Endothelial cell of umbilical vein (primary cell): ENCODE measurements at regions not wholly inside any gene's neighbourhood (a gene's known extent, or its start where the extent isn't known, plus 50 kb on each side); places are given as distances from the start of the nearest gene placed in this dataset.

Experiments
- BruUV-seq: library from RNA; stranded (reverse); fragments of 400-500 nt; replicated peaks from 2 replicates; lab custom pipeline; 2021; lab: Mats Ljungman, UMichigan
- CTCF ChIA-PET: fragments of 300-600, 350-600 bp; sonication (Branson Sonifier 250); formaldehyde crosslinking; loops from one replicate; lab custom pipeline; 2021; ENCODE audit warnings: antibody characterized with exemption, inconsistent platforms; lab: Charles Lee
- POLR2A ChIA-PET: fragments of 300-600, 350-600 bp; sonication (Branson Sonifier 250); formaldehyde crosslinking; loops from one replicate; lab custom pipeline; 2021; ENCODE audit warnings: antibody characterized with exemption, inconsistent platforms; lab: Charles Lee
- DNase-seq: peaks from one replicate; pipeline ENCODE4 v3.0.0-alpha.2; 2011; ENCODE audit warnings: low read depth, low spot score
- FAIRE-seq: peaks from 2 replicates; lab custom pipeline; 2011; peaks lifted over from hg19 to GRCh38; lab: Jason Lieb, UNC
- H2AFZ ChIP-seq: 2 replicates; pipeline ENCODE4 v1.6.0; 2012; ENCODE audit warnings: low read depth, low read length, control low read depth, inconsistent platforms
- H3K27ac ChIP-seq: 2 replicates; pipeline ENCODE4 v1.5.1; 2011; ENCODE audit warnings: low read depth, mild to moderate bottlenecking, control low read depth, low read length, moderate library complexity; ENCODE audit not compliant: insufficient read depth
- H3K27me3 ChIP-seq, 2 experiments: 2 replicates each; pipeline versions ENCODE4 v1.6.0 to v1.6.1; 2011; ENCODE audit warnings: low read length in 2 of 2, mixed read lengths in 1 of 2; ENCODE audit not compliant: control insufficient read depth in 2 of 2, insufficient read depth in 2 of 2
- H3K36me3 ChIP-seq, 2 experiments: 2 replicates in 1 of 2; 3 replicates in 1 of 2; pipeline ENCODE4 v1.5.1; 2011; ENCODE audit warnings: low read length in 2 of 2, mild to moderate bottlenecking in 1 of 2, moderate library complexity in 1 of 2; ENCODE audit not compliant: control insufficient read depth in 2 of 2, insufficient read depth in 2 of 2; ENCODE audit errors: extremely low read depth in 1 of 2
- H3K4me1 ChIP-seq: 3 replicates; pipeline ENCODE4 v1.5.1; 2011; ENCODE audit warnings: mild to moderate bottlenecking, low read length; ENCODE audit not compliant: control insufficient read depth, insufficient read depth; ENCODE audit errors: extremely low read depth
- H3K4me2 ChIP-seq: 2 replicates; pipeline ENCODE4 v1.6.1; 2011; ENCODE audit warnings: low read length, control low read depth, mixed read lengths; ENCODE audit not compliant: insufficient read depth
- H3K4me3 ChIP-seq, 3 experiments: fragments of 200-600 bp in 1 of 3; sonication (generic), shearing (Covaris generic) in 1 of 3; replicated peaks in 1 of 3; 2 replicates each; pipeline ENCODE4 v1.5.1; 2011 to 2016; ENCODE audit warnings: control low read depth in 3 of 3, low read length in 3 of 3, mild to moderate bottlenecking in 2 of 3, inconsistent platforms in 1 of 3, low read depth in 1 of 3, moderate library complexity in 1 of 3; ENCODE audit not compliant: insufficient read depth in 1 of 3
- H3K79me2 ChIP-seq: 2 replicates; pipeline ENCODE4 v1.6.0; 2012; ENCODE audit warnings: low read length, inconsistent platforms; ENCODE audit not compliant: control insufficient read depth, insufficient read depth
- H3K9ac ChIP-seq: replicated peaks from 2 replicates; pipeline ENCODE3; 2011; ENCODE audit warnings: low read length, control low read depth; ENCODE audit not compliant: insufficient read depth; ENCODE audit errors: extremely low read depth
- H3K9me1 ChIP-seq: replicated peaks from 3 replicates; pipeline ENCODE4 v1.6.0; 2011; ENCODE audit warnings: mild to moderate bottlenecking, low read length; ENCODE audit not compliant: control insufficient read depth, insufficient read depth; ENCODE audit errors: extremely low read depth
- H3K9me3 ChIP-seq: replicated peaks from 2 replicates; pipeline ENCODE4 v1.5.1; 2012; ENCODE audit warnings: low read length, inconsistent platforms; ENCODE audit not compliant: control insufficient read depth, insufficient read depth
- H4K20me1 ChIP-seq: replicated peaks from 2 replicates; pipeline ENCODE3; 2011; ENCODE audit warnings: mild to moderate bottlenecking, low read length; ENCODE audit not compliant: control insufficient read depth, insufficient read depth; ENCODE audit errors: extremely low read depth
- EZH2 ChIP-seq: IDR thresholded peaks from 2 replicates; pipeline ENCODE4 v1.6.1; 2012; ENCODE audit warnings: borderline replicate concordance, low read depth, mild to moderate bottlenecking, moderate library complexity, low read length, inconsistent platforms; ENCODE audit not compliant: severe bottlenecking
- FOS ChIP-seq: IDR thresholded peaks from 2 replicates; pipeline ENCODE4 v1.6.1; 2011; ENCODE audit warnings: mild to moderate bottlenecking, low read length, moderate library complexity, borderline replicate concordance; ENCODE audit not compliant: insufficient read depth
- GATA2 ChIP-seq: IDR thresholded peaks from 2 replicates; pipeline ENCODE4 v1.7.0; 2011; ENCODE audit warnings: low read depth, mild to moderate bottlenecking, moderate library complexity, mixed read lengths, low read length; ENCODE audit not compliant: insufficient read length, insufficient read depth
- JUN ChIP-seq: IDR thresholded peaks from 2 replicates; pipeline ENCODE4 v1.6.1; 2011; ENCODE audit warnings: borderline replicate concordance, low read depth; ENCODE audit not compliant: insufficient read length, insufficient read depth
- MAX ChIP-seq: IDR thresholded peaks from 2 replicates; pipeline ENCODE4 v1.6.1; 2011; ENCODE audit not compliant: insufficient read depth, insufficient read length
- MYC ChIP-seq: IDR thresholded peaks from one replicate; pipeline ENCODE4 v1.6.1; 2011; ENCODE audit warnings: mild to moderate bottlenecking, low read depth, low read length
- POLR2A ChIP-seq: IDR thresholded peaks from 2 replicates; pipeline ENCODE4 v1.6.1; 2012; ENCODE audit warnings: low read depth, mild to moderate bottlenecking, control low read depth, low read length
- POLR2AphosphoS5 ChIP-seq: IDR thresholded peaks from 2 replicates; pipeline ENCODE4 v1.6.1; 2012; ENCODE audit warnings: low read depth, mild to moderate bottlenecking, control low read depth, low read length, moderate library complexity; ENCODE audit not compliant: insufficient read depth
- dilution Hi-C: fragments of 300-500 bp; cut with MboI; formaldehyde crosslinking; loops from one replicate; pipeline ENCODE4 v1.15.0; 2019; ENCODE audit warnings: low sequenced_read_pairs; ENCODE audit not compliant: extremely low pct_ligation_motif_present
- intact Hi-C: fragments of 100-400 bp; cut with micrococcal nuclease; formaldehyde crosslinking; loops from one replicate; pipeline ENCODE4 v1.10.0; 2022
- TF ChIP-seq, protein P1 (sequence below), 2 donors: IDR thresholded peaks; 1 replicate in 1 of 2; 2 replicates in 1 of 2; pipeline ENCODE4 v1.5.1; 2011; ENCODE audit warnings: low read length in 2 of 2, mild to moderate bottlenecking in 2 of 2, moderate library complexity in 2 of 2, control low read depth in 1 of 2, inconsistent platforms in 1 of 2, low read depth in 1 of 2; ENCODE audit not compliant: insufficient read depth in 1 of 2; ENCODE audit errors: extremely low read depth in 1 of 2

DNA sequence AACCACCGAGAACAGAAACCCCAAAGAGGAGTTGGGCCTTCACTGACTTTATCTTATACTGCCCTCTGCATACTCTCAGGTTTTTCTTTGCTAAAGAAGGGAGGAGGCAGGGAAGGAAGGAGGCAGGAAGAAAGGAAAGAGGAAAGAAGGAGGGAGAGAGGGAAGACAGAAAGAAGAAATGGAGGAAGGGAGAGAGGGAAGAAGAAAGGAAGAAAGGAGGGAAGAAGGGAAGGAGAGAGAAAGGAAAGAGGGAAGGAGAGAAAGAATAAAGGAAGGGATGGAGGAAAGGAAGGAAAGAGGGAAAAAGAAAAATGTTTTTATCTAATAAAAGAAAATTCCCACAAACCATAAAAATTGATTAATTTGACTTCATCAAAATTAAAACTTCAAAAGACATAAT, 294.6 kb downstream of the PTTG2 start:
- Histone ChIP-seq H3K4me1 (no peaks in the 10 kb centered on the region), H3K9ac (no peak overlapping the region), H3K36me3 (no peaks in the 10 kb centered on the region), H3K4me2 (no peak overlapping the region), H3K27me3 (peaks cover 3% of the 10 kb centered on the region in 2 experiments), H3K79me2 (no peaks in the 10 kb centered on the region), H2AFZ (no peak overlapping the region), H3K9me1 (no peaks in the 10 kb centered on the region), H4K20me1 (no peaks in the 10 kb centered on the region), H3K27ac (no peak overlapping the region), H3K9me3 (peaks cover 3% of the 10 kb centered on the region), H3K4me3 (no peak overlapping the region)
- dilution Hi-C loops (no loop called here), intact Hi-C loops (no loop called here)
- no TSS peak for BruUV-seq
- POLR2A ChIA-PET: no interaction called here
- FAIRE-seq (no peak), DNase-seq (no peak)
- CTCF ChIA-PET: no interaction called here
- TF ChIP-seq JUN (no peak), MYC (no peak), GATA2 (no peak), MAX (no peak), EZH2 (no peak), FOS (no peak), POLR2A (no peak), POLR2AphosphoS5 (no peak)
- TF ChIP-seq, protein P1, sequence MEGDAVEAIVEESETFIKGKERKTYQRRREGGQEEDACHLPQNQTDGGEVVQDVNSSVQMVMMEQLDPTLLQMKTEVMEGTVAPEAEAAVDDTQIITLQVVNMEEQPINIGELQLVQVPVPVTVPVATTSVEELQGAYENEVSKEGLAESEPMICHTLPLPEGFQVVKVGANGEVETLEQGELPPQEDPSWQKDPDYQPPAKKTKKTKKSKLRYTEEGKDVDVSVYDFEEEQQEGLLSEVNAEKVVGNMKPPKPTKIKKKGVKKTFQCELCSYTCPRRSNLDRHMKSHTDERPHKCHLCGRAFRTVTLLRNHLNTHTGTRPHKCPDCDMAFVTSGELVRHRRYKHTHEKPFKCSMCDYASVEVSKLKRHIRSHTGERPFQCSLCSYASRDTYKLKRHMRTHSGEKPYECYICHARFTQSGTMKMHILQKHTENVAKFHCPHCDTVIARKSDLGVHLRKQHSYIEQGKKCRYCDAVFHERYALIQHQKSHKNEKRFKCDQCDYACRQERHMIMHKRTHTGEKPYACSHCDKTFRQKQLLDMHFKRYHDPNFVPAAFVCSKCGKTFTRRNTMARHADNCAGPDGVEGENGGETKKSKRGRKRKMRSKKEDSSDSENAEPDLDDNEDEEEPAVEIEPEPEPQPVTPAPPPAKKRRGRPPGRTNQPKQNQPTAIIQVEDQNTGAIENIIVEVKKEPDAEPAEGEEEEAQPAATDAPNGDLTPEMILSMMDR (IDR thresholded peaks at IDR 0.05; ENCODE audit: extremely low read depth in 1 of 2, insufficient read depth in 1 of 2, low read depth in 1 of 2, low read length in 2 of 2): no peak
